MM.1S (cell line): ENCODE measurements at regions not wholly inside any gene's neighbourhood (a gene's known extent, or its start where the extent isn't known, plus 50 kb on each side); places are given as distances from the start of the nearest gene placed in this dataset.

Experiments used
- DNase-seq: peaks from one replicate; pipeline ENCODE4 v3.0.0-alpha.2; 2015
- H2AFZ ChIP-seq: fragments of 300-600 bp; sonication (generic); 2 replicates; pipeline ENCODE4 v1.6.0; 2016; ENCODE audit warnings: antibody characterized with exemption, low read length
- H3F3A ChIP-seq: fragments of 300-600 bp; sonication (generic); 2 replicates; pipeline ENCODE4 v1.6.1; 2016; ENCODE audit warnings: mild to moderate bottlenecking, antibody characterized with exemption, low read length, moderate library complexity, mixed read lengths; ENCODE audit not compliant: insufficient read depth
- H3K27ac ChIP-seq: fragments of 300-600 bp; sonication (generic); 2 replicates; pipeline ENCODE4 v1.5.1; 2016; ENCODE audit warnings: mild to moderate bottlenecking, low read length
- H3K27me3 ChIP-seq: fragments of 300-600 bp; sonication (generic); replicated peaks from 2 replicates; pipeline ENCODE4 v1.6.0; 2016; ENCODE audit warnings: low read length; ENCODE audit not compliant: insufficient read depth
- H3K36me3 ChIP-seq: fragments of 300-600 bp; sonication (generic); replicated peaks from 2 replicates; pipeline ENCODE4 v1.6.1; 2016; ENCODE audit warnings: mild to moderate bottlenecking, low read length, mixed read lengths; ENCODE audit not compliant: insufficient read depth
- H3K4me1 ChIP-seq: fragments of 300-600 bp; sonication (generic); 2 replicates; pipeline ENCODE4 v1.6.1; 2016; ENCODE audit warnings: low read length, mixed read lengths
- H3K4me2 ChIP-seq: fragments of 300-600 bp; sonication (generic); 2 replicates; pipeline ENCODE4 v1.6.0; 2016; ENCODE audit warnings: low read depth, low read length
- H3K4me3 ChIP-seq: fragments of 300-600 bp; sonication (generic); 2 replicates; pipeline ENCODE4 v1.5.1; 2016; ENCODE audit warnings: low read length, mixed read lengths
- H3K79me2 ChIP-seq: fragments of 300-600 bp; sonication (generic); 2 replicates; pipeline ENCODE4 v1.6.1; 2016; ENCODE audit warnings: mixed run types, low read length, mixed read lengths
- H3K9ac ChIP-seq: fragments of 300-600 bp; sonication (generic); 2 replicates; pipeline ENCODE4 v1.6.1; 2016; ENCODE audit warnings: low read length, mixed read lengths
- H3K9me2 ChIP-seq: fragments of 300-600 bp; sonication (generic); replicated peaks from 2 replicates; pipeline ENCODE4 v1.6.1; 2016; ENCODE audit warnings: mild to moderate bottlenecking, low read length, mixed read lengths; ENCODE audit not compliant: insufficient read depth
- H3K9me3 ChIP-seq: fragments of 300-600 bp; sonication (generic); replicated peaks from 2 replicates; pipeline ENCODE4 v1.6.1; 2016; ENCODE audit warnings: mild to moderate bottlenecking, low read length, mixed read lengths; ENCODE audit not compliant: insufficient read depth
- H4K20me1 ChIP-seq: fragments of 300-600 bp; sonication (generic); 2 replicates; pipeline ENCODE4 v1.6.1; 2016; ENCODE audit warnings: mild to moderate bottlenecking, low read length, moderate library complexity, mixed read lengths; ENCODE audit not compliant: insufficient read depth
- CTCF ChIP-seq: fragments of 300-600 bp; sonication (generic); IDR thresholded peaks from 2 replicates; pipeline ENCODE4 v1.5.1; 2016; ENCODE audit warnings: antibody characterized with exemption, low read length, mixed read lengths
- EZH2 ChIP-seq: fragments of 300-600 bp; sonication (generic); optimal IDR thresholded peaks from 2 replicates; pipeline ENCODE3; 2017; ENCODE audit warnings: low read depth, mild to moderate bottlenecking, antibody characterized with exemption, low read length, mixed read lengths
- EZH2phosphoT487 ChIP-seq: fragments of 300-600 bp; sonication (generic); IDR thresholded peaks from 2 replicates; pipeline ENCODE4 v1.6.1; 2018; ENCODE audit warnings: antibody characterized with exemption, low read length

GRCh38 chr15:94135486-94136147 is 95.7 kb upstream of the MCTP2 start:
- no peaks in the 10 kb centered on the region for H3K9me2 ChIP-seq
- H3K9me3 ChIP-seq = no peaks in the 10 kb centered on the region
- DNase-seq = no peak
- TF ChIP-seq EZH2phosphoT487 (no peak), EZH2 (no peak), CTCF (peak; percentile 21; the same call in 1 of the 2 replicates)
- no peaks in the 10 kb centered on the region for H3K4me1 ChIP-seq
- H3K9ac ChIP-seq = no peak overlapping the region
- H3K4me2 ChIP-seq = no peak overlapping the region
- no peak overlapping the region for H3K27ac ChIP-seq
- no peaks in the 10 kb centered on the region for H3K79me2 ChIP-seq
- no peaks in the 10 kb centered on the region for H4K20me1 ChIP-seq
- no peak overlapping the region for H2AFZ ChIP-seq
- no peaks in the 10 kb centered on the region for H3F3A ChIP-seq
- H3K4me3 ChIP-seq = no peak overlapping the region
- H3K36me3 ChIP-seq = no peaks in the 10 kb centered on the region
- H3K27me3 ChIP-seq = no peaks in the 10 kb centered on the region

- Histone ChIP-seq H3K4me1 (0 out of 2 replicates have a peak, but pooled peaks cover 2% of the 10 kb centered on the region), H3F3A (no peaks in the 10 kb centered on the region), H3K9me3 (no peaks in the 10 kb centered on the region), H3K36me3 (no peaks in the 10 kb centered on the region), H4K20me1 (no peaks in the 10 kb centered on the region), H3K79me2 (no peaks in the 10 kb centered on the region), H2AFZ (no peak overlapping the region), H3K9me2 (no peaks in the 10 kb centered on the region), H3K27me3 (no peaks in the 10 kb centered on the region), H3K9ac (no peak overlapping the region), H3K4me2 (no peak overlapping the region), H3K4me3 (no peak overlapping the region), H3K27ac (no peak overlapping the region)
- no peak for DNase-seq
- TF ChIP-seq EZH2phosphoT487 = no peak
- TF ChIP-seq CTCF = peak; percentile 13; the same call in 1 of the 2 replicates
Observed at GRCh38 chr15:94131875-94132274, 99.5 kb upstream of the MCTP2 start.

GRCh38 chr15:94130504-94130903 is 100.9 kb upstream of the MCTP2 start:
- Histone ChIP-seq H3K27me3 (no peaks in the 10 kb centered on the region), H3K9me3 (no peaks in the 10 kb centered on the region), H4K20me1 (no peaks in the 10 kb centered on the region), H3K4me2 (no peak overlapping the region), H3K9ac (no peak overlapping the region), H3K27ac (no peak overlapping the region), H3K4me1 (peaks cover 16% of the 10 kb centered on the region), H3F3A (peaks cover 5% of the 10 kb centered on the region), H2AFZ (no peak overlapping the region), H3K36me3 (no peaks in the 10 kb centered on the region), H3K9me2 (no peaks in the 10 kb centered on the region), H3K79me2 (no peaks in the 10 kb centered on the region), H3K4me3 (no peak overlapping the region)
- DNase-seq = no peak
- no peak for TF ChIP-seq EZH2phosphoT487
- TF ChIP-seq EZH2 = no peak
- TF ChIP-seq CTCF = no peak
